HPDE6-E6E7 (cell line): ENCODE measurements at regions not wholly inside any gene's neighbourhood (a gene's known extent, or its start where the extent isn't known, plus 50 kb on each side); places are given as distances from the start of the nearest gene placed in this dataset.
A peak's percentile ranks its signal among the peaks of the same experiment; 100 is the strongest.

Source experiments
- DNase-seq: peaks from one replicate; pipeline ENCODE4 v3.0.0; 2011; ENCODE audit warnings: missing footprints; ENCODE audit errors: extremely low spot score

DNA sequence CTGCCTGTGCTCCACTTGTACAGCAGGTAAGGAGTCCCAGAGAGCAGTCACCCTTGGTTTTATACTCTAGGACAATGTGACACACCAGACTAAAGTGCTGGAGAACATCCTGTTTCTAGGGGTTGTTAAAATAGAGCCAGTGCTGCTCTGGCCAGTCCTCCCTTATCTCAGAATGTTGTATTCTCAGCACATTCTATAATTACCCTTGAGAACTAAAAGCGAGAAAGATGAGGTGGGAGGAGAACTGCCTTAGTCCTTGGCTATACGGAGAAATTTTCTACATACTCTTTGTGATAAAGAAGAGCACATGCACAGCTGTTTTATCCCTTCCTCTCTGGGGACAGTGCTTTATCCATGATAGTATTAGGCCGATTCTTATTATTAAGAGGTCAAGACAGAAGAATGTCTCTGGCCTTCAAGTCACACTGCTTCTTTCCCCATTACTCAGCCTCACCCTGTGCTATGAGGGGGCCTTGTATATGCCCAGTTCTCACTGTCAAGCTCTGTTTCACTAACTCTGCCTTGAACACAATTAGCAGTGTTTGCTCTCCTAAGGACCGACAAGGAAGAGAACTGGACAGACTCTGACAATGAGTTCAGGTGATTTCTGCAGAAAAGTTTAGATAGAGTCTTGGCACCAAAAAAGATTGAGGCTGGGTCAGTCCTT lies 385.8 kb downstream of the TRIB2 start:
- DNase-seq: no peak

GRCh38 chr2:13103151-13103550 lies 386.4 kb downstream of the TRIB2 start:
- DNase-seq: no peak

DNA sequence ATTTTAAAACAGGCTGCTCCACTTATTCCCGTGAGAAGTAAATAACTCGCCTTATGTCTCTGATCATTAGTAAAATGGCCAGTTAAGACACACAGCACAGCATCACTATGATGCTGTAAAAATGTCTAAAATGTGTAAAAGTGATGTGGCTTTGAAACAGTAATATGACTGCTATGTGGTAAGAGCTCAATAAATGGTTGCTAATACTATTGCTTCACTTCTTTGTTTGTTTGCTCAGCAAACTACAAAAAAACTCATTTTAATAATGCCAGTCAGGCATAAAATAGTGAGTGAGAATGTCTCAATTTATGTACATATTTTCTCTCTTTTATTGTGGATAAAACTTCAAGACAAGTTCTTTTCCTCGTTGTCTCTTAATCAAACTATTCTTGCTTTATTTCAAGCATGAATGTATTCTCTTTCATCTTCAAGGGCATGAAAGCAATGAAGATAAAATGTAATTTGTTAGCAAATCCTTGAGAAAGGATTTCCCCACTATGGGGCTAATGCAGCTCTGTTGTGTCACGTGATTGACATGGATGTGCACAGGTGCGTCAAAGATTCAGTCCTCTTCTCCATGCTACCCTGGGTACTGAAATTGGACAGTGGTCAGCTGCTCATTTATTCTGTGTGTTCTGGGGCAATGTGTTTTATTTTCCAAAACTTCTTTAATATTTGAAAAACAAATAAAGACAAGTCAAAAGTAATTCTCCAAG lies 387.2 kb downstream of the TRIB2 start:
- no peak for DNase-seq

- DNase-seq: no peak
Observed at GRCh38 chr2:13104723-13105122, 388.0 kb downstream of the TRIB2 start.

- no peak for DNase-seq
Observed at GRCh38 chr2:13106302-13106701, 389.6 kb downstream of the TRIB2 start.

GRCh38 chr2:13109516-13109915 lies 392.8 kb downstream of the TRIB2 start:
- no peak for DNase-seq

GRCh38 chr2:13110825-13111224 lies 394.1 kb downstream of the TRIB2 start:
- DNase-seq: no peak

- DNase-seq: no peak
Observed at GRCh38 chr2:13113002-13113401, 396.3 kb downstream of the TRIB2 start.

DNA sequence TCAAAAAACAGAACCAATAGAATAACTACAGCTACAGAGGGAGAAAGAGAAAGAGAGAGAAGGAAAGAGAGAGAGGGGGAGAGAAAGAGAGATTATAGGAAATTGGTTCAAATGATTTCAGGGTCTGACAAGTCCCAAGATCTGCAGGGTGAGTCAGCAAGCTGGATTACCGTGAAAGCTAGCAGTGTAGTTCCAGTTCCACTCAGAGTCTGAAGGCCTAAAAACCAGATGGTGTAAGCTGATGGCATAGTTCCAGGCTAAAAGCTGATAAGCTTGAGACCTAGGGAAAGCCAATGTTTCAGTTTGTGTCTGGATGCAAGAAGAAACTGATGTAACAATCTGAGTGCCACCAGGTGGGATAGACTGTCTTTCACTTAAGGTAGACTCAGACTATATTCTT lies 397.7 kb downstream of the TRIB2 start:
- DNase-seq: peak; percentile 14

DNA sequence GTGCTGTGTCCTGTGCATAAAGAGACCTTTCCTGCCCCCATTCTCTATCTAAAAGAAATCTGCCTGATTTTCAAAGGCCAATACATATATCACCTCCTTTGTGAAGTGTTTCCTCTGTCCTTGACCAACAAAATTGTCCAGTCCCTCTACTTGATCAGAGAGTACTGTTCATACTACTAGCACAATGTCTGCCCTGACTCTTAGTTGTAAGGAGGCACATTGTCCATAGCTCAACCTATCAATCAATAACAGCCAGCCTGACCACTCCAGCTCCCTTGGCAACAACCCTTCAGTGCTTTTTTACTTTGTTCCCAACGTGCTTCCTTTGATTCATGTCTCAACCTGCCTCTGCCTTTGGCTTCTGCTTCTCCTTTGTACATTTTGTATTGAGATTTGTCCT lies 398.9 kb downstream of the TRIB2 start:
- peak; percentile 32 for DNase-seq

GRCh38 chr2:13121096-13121495 lies 404.4 kb downstream of the TRIB2 start:
- DNase-seq: no peak

DNA sequence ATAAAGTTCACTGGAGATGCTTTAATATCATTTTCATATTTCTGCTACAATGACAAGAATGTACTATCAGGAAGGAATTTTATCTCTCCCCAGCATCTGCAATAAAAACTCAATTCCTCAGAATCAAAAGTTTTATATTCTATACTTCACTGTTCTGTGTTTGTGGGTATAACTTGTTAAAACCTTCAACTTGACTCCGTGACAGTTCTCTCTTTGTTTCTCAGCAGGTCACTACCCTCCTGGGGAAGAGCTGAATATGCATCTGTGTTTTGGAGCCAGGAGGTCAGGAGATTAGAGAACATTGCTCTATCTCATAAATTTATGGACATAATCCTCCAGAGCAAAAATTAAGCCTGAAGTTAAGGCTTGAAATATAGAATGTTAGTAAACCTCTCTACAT lies 411.4 kb downstream of the TRIB2 start:
- no peak for DNase-seq

DNA sequence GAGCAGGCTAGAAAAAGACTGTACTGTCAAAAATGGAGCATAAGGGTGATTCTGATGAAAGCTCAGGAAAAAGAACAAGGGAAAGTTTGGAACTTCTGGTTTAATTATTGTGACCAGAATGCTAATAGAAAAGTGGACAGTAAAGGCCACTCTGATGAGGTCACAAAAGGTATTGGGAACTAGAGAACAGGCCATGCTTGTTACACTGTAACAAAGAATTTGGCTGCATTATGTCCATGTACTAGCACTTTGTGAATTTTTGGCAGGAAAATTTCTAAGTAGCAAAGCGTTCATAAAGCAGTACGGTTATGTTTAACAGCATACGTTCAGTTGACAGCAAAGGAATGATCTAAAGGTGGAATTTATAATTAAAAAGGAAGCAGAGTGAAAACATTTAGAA lies 418.6 kb downstream of the TRIB2 start:
- DNase-seq: no peak

GRCh38 chr2:13135856-13136255 lies 419.1 kb downstream of the TRIB2 start:
- DNase-seq: no peak

DNA sequence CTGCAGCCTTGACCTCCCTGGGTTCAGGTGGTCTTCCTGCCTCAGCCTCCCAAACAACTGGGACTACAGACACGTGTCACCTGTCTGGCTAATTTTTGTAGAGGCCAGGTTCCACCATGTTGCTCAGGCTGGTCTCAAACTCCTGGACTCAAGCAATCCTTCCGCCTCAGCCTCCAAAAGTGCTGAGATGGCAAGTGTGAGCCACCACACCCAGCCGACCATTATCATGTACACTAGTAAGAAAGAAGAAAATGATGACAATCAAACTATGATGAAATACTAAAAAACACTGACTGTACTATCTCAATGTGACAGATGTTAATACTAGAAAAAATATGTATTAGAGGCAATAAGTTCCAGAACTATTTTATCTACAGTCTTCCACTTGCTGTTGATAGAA lies 420.9 kb downstream of the TRIB2 start:
- no peak for DNase-seq

DNA sequence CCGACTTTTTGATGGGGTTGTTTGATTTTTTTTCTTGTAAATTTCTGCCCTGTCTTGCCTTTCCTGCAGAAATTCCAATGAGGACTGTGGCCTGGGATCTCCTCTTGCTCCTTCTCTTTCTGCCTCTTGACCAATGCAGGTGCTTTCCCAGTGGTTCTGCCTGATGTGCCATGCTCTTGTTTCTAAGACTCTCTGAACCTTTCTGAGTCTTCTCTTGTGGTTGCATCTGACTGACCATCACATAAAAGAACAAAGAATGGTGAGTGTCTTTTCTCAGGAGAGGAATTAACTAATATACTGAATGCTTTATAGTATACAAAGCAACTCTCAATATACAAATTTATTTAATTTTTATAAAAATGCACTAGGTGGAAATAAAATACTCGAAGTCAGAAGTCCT lies 424.6 kb downstream of the TRIB2 start:
- DNase-seq: no peak

DNA sequence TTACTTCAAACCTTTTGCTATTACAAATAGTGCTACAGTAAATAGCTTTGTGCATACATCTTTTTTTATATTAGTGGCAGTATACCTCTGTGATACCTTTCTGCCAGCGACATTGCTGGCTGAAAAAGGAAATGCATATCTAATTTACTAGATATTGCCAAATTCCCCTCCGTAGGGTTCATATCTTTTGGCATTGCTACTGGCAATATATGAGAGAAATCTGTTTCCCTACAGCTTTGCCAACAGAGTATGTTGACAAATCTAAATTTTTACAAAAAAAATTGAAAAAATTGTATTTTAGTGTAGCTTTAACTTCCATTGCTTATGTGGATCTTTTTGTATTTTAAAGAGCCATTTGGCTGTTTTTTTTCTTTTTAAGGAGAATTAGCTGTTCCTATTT lies 426.7 kb downstream of the TRIB2 start:
- DNase-seq: no peak

DNA sequence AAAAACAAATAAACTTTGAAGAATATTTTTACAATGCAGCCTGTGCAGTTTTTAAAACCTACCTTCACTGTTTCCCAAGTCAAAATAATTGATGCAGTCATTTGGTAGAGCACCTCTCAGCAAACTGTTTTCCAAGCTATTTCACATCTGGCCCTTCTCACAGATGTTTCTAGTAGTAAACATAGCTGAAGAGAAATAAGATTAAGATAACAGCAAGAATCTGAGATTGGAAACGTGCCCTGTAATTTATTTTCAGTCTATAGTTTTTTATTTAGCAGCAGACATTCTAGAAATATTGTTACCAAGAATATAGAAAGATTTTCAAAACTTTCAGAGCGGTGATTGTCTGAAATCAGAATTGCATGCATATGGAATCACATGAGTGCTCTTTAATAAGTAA lies 440.2 kb downstream of the TRIB2 start:
- no peak for DNase-seq

DNA sequence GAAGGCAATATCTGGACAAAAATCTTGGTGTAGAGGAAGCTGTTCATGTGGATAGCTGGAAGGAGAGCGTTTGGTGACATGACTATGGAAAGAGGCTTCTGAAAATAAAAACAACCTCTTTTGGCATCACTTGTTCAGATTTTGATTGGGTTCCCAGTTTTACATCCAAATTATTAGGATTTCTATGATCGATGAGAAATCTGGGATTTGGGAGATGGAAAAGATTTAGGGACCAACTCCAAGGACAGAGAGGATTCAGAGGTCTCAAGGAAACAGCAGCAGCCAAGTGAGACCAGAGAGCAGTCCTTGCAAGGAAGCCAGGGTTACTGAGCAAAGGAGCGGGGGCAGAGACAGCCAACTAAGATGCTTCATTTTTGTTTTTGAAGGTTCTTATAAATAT lies 441.7 kb downstream of the TRIB2 start:
- no peak for DNase-seq

DNA sequence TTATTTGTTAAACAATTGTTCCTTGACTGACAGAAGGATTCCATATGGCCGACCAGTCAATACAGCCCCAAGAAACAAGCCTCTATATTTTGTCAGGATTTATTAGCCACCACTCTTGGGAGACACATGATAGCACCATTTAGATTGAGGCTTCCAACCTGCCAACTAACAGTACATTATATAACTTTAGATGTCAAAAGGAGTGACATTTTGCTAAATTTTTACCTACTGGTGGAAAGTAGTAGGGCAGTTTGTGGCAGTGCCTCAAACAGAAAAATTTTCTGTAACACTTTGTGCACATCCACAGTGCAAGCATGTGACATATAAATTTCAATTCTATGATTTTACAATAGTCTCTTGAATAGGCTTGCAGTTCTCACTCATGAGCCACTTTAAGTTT lies 464.0 kb downstream of the TRIB2 start:
- DNase-seq: no peak

DNA sequence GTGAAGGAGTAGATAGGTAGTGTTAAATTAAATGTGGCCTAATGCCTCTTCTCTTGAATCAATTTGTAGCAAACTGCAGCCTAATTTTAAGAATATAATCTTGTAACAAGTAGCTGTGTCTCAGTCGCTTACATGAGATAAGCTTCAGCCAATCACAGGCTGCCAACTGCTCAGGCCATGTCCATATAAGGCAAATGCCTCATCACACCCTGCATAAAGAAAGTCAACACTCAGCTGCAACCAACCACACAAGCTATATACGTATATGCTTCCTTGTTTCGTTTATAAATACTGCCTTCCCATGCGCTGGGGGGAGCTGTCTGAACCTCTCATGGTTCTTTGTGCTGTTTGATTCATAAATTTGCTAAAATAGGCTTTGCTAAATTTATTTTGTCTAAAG lies 476.3 kb downstream of the TRIB2 start:
- DNase-seq: no peak

- DNase-seq: no peak
Observed at GRCh38 chr2:13193900-13194299, 477.2 kb downstream of the TRIB2 start.

GRCh38 chr2:13195270-13195669 lies 478.5 kb downstream of the TRIB2 start:
- DNase-seq: no peak

DNA sequence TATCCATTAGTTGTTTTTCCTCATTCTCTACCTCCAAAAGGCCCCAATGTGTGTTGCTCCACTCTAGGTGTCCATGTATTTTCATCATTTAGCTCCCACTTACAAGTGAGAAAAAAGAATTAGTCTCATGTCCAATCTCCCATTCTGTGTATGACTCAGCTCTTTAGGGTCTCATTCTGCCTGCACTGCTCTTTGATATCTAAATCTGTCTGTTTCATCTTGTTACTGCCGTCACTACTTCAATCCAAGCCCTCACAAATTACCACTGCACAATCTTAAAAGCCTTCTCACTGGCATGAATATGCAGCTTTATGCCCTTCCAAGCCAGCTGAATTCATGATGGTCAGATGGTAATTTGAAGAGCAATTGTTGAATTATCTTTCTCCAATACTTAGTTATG lies 480.5 kb downstream of the TRIB2 start:
- no peak for DNase-seq
